Ovary (tissue), 3 donors: ENCODE measurements at regions not wholly inside any gene's neighbourhood (a gene's known extent, or its start where the extent isn't known, plus 50 kb on each side); places are given as distances from the start of the nearest gene placed in this dataset.

Source experiments
- POLR2A ChIP-seq: fragments of 450-650 bp; IDR thresholded peaks from one replicate; pipeline ENCODE4 v1.6.1; 2017; ENCODE audit warnings: antibody characterized with exemption, mild to moderate bottlenecking, moderate library complexity
- TF ChIP-seq, protein P1 (sequence below), 3 donors: fragments of 450-650 bp in 2 of 3; fragments of 200-600 bp in 1 of 3; IDR thresholded peaks; one replicate each; pipeline versions ENCODE4 v1.5.1 to v1.8.0; 2016 to 2022; ENCODE audit warnings: antibody characterized with exemption in 3 of 3, mild to moderate bottlenecking in 1 of 3
- donor health status: DM: no; HTN: no; CAD: no.

DNA sequence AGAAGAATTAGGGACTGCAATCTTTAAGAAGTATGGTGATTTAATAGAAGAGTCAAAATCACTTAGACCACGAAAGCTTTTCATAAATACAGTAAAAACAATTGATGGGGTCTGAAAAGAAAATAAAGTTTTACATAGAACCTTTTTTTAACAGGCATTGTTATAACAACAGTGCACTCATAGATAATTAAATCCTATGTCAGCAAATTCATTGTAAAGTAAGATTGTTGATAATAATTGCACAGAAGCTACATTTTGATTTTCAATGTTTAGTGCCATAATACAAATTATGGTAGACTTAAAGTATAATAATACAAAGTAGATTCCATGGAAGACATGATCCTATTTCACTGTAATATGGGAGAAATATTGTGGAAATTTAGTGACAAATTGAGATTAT lies 130.7 kb upstream of the FSIP2 start:
- TF ChIP-seq, protein P1, sequence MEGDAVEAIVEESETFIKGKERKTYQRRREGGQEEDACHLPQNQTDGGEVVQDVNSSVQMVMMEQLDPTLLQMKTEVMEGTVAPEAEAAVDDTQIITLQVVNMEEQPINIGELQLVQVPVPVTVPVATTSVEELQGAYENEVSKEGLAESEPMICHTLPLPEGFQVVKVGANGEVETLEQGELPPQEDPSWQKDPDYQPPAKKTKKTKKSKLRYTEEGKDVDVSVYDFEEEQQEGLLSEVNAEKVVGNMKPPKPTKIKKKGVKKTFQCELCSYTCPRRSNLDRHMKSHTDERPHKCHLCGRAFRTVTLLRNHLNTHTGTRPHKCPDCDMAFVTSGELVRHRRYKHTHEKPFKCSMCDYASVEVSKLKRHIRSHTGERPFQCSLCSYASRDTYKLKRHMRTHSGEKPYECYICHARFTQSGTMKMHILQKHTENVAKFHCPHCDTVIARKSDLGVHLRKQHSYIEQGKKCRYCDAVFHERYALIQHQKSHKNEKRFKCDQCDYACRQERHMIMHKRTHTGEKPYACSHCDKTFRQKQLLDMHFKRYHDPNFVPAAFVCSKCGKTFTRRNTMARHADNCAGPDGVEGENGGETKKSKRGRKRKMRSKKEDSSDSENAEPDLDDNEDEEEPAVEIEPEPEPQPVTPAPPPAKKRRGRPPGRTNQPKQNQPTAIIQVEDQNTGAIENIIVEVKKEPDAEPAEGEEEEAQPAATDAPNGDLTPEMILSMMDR (IDR thresholded peaks at IDR 0.05): no peak
- no peak for TF ChIP-seq POLR2A
